ENCODE measurements at regions not wholly inside any gene's neighbourhood (a gene's known extent, or its start where the extent isn't known, plus 50 kb on each side); places are given as distances from the start of the nearest gene placed in this dataset.
"Not testable (repeated sequence)": the region's sequence is repeated elsewhere in the genome, so short reads cannot be mapped to it uniquely, and the experiment has no call there.

GRCh38 chr7:114364151-114364550, 50.5 kb upstream of the FOXP2 start:
- DNase-seq, result no peak

GRCh38 chr7:114363292-114363691, 51.3 kb upstream of the FOXP2 start:
- DNase-seq, result no peak

GRCh38 chr7:114358911-114359310, 55.7 kb upstream of the FOXP2 start:
- DNase-seq, result no peak

- DNase-seq, result no peak
Observed at GRCh38 chr7:114356133-114356532, 58.5 kb upstream of the FOXP2 start.

- DNase-seq, result no peak
Observed at GRCh38 chr7:114354306-114354705, 60.3 kb upstream of the FOXP2 start.

GRCh38 chr7:114345494-114345893, 69.1 kb upstream of the FOXP2 start:
- no peak for DNase-seq

GRCh38 chr7:114343949-114344708, 70.5 kb upstream of the FOXP2 start:
- no peak for DNase-seq

- DNase-seq, result no peak
Observed at GRCh38 chr7:114342431-114343179, 72.0 kb upstream of the FOXP2 start.

GRCh38 chr7:114341648-114342047, 73.0 kb upstream of the FOXP2 start:
- no peak for DNase-seq

- DNase-seq, result no peak
Observed at GRCh38 chr7:114334989-114335388, 79.6 kb upstream of the FOXP2 start.

- DNase-seq, result not testable (repeated sequence)
Observed at GRCh38 chr7:114329458-114329857, 85.2 kb upstream of the FOXP2 start.

- no peak for DNase-seq
Observed at GRCh38 chr7:114317450-114318098, 97.0 kb upstream of the FOXP2 start.

GRCh38 chr7:114312649-114313048, 102.0 kb upstream of the FOXP2 start:
- no peak for DNase-seq

- no peak for DNase-seq
Observed at GRCh38 chr7:114310345-114311110, 104.1 kb upstream of the FOXP2 start.

- DNase-seq, result no peak
Observed at GRCh38 chr7:114309729-114310128, 104.9 kb upstream of the FOXP2 start.

- no peak for DNase-seq
Observed at GRCh38 chr7:114303301-114303700, 111.3 kb upstream of the FOXP2 start.

GRCh38 chr7:114302858-114303257, 111.8 kb upstream of the FOXP2 start:
- DNase-seq, result no peak

GRCh38 chr7:114298011-114298410, 116.6 kb upstream of the FOXP2 start:
- no peak for DNase-seq

- no peak for DNase-seq
Observed at GRCh38 chr7:114297121-114297520, 117.5 kb upstream of the FOXP2 start.

GRCh38 chr7:114295522-114295921, 119.1 kb upstream of the FOXP2 start:
- DNase-seq, result no peak

- DNase-seq, result no peak
Observed at GRCh38 chr7:114294036-114294435, 120.6 kb upstream of the FOXP2 start.

GRCh38 chr7:114293289-114294012, 121.2 kb upstream of the FOXP2 start:
- no peak for DNase-seq

Measured in stimulated activated CD4-positive, alpha-beta T cell treated with anti-CD3 and anti-CD28 coated beads, Interleukin-15, amount 100 ng/mL, for 24 hours (primary cell).